ENCODE measurements at regions not wholly inside any gene's neighbourhood (a gene's known extent, or its start where the extent isn't known, plus 50 kb on each side); places are given as distances from the start of the nearest gene placed in this dataset.

DNA sequence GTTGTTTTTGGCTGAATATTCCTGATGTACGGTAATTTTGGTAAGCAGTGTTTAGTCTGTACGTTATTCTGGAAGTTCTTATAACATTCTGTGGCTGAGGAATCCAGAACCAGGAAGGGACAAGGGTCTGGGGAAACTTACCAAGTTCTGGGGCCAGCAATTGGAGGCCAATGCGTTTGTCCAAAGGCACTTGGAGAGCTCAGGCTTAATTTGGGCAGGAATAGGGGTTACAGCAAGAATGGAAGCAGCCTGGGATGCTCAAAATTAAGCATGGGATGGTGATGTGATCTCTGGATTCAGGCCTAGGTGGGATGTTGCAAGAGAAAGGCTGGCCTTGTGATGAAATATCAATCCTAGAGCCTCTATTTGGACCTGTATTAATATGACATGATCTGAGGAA lies 235.2 kb upstream of the NOX3 start:
- TF ChIP-seq, protein P1, sequence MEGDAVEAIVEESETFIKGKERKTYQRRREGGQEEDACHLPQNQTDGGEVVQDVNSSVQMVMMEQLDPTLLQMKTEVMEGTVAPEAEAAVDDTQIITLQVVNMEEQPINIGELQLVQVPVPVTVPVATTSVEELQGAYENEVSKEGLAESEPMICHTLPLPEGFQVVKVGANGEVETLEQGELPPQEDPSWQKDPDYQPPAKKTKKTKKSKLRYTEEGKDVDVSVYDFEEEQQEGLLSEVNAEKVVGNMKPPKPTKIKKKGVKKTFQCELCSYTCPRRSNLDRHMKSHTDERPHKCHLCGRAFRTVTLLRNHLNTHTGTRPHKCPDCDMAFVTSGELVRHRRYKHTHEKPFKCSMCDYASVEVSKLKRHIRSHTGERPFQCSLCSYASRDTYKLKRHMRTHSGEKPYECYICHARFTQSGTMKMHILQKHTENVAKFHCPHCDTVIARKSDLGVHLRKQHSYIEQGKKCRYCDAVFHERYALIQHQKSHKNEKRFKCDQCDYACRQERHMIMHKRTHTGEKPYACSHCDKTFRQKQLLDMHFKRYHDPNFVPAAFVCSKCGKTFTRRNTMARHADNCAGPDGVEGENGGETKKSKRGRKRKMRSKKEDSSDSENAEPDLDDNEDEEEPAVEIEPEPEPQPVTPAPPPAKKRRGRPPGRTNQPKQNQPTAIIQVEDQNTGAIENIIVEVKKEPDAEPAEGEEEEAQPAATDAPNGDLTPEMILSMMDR (IDR thresholded peaks at IDR 0.05) = no peak
- no peak for TF ChIP-seq POLR2A (IDR thresholded peaks at IDR 0.05)
- TF ChIP-seq EP300 (IDR thresholded peaks at IDR 0.05; ENCODE audit: low read depth) = no peak
